ENCODE measurements at regions not wholly inside any gene's neighbourhood (a gene's known extent, or its start where the extent isn't known, plus 50 kb on each side); places are given as distances from the start of the nearest gene placed in this dataset.
"Not testable (repeated sequence)": the region's sequence is repeated elsewhere in the genome, so short reads cannot be mapped to it uniquely, and the experiment has no call there.

DNA sequence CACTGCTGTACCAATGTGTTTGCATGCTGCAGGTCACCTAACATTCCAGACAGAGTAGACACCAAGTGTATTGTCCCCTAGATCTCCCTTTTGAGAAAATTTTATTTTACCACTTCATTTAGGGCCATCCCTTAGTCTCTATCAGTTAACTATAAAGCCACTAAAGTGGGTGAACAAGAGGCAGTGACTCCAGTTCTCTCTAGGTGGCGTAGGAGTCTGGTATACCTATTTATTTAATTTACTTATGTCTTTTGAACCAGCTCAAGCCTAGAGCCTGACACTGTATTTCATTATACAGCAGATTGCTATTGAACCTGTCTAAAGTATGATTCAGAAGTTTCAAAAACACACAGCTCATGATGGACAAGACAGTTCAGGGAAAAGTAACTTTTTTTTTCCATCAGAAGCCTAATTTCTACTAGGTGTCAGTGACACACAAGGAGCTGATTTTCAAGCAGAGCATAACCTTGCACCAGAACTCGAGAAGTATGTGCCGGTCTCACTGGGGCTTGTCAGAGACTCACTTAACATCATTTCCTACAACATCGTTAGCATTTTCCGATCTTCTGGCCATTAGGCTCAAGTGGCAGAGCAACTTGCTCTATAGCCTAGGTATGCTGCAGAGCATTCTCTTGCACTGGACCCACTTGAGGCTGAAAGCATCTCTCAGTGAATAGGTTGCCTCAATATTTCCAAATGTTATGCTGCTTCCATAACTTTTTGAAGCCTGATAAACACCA is 175.4 kb downstream of the CDC14C start:
- no peak for ATAC-seq
- Histone ChIP-seq H3K9me3 (no peaks in the 10 kb centered on the region), H3K27me3 (ENCODE audit: insufficient read depth in 3 of 3, low read length in 2 of 3) (no peaks in the 10 kb centered on the region), H3K4me1 (no peaks in the 10 kb centered on the region), H3K4me3 (no peak overlapping the region), H3K36me3 (ENCODE audit: insufficient read depth in 1 of 2, low read depth in 1 of 2) (no peaks in the 10 kb centered on the region), H3K27ac (no peak overlapping the region)
- no peak for TF ChIP-seq CTCF (IDR thresholded peaks at IDR 0.05)
- intact Hi-C loops (cut with DNase I) = no loop called here
- DNase-seq = no peak
- 76 to 78% (median 78%) methylated on average over 5 of the region's 5 CpGs for WGBS, 3 donors

DNA sequence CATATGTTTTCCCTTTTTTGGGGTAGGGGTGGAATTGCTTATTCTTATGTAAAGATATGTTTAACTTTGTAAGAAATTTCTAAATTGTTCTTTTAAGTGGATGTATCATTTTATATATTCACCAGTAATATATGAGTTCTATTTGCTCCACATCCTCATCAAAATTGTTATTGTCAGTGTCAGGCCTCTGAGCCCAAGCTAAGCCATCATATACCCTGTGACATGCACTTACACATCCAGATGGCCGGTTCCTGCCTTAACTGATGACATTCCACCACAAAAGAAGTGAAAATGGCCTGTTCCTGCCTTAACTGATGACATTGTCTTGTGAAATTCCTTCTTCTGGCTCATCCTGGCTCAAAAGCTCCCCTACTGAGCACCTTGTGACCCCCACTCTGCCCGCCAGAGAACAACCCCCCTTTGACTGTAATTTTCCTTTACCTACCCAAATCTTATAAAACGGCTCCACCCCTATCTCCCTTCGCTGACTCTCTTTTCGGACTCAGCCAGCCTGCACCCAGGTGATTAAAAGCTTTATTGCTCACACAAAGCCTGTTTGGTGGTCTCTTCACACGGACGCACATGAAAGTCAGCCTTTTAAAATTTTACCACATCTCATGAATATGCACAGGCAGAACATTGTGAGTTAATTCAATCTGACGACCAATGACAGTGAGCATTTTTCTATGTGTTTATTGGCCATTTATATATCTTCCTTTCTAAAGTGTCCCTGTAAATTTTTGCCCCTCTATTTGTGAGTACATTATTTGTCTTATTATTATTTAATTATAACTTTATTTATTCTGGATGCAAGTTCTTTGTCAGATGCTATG is 176.8 kb downstream of the CDC14C start:
- WGBS, 3 donors = 26 to 27% (median 27%) methylated on average over 8 of the region's 8 CpGs
- H3K4me1 ChIP-seq; H3K4me3 ChIP-seq; H3K27ac ChIP-seq; H3K36me3 ChIP-seq (ENCODE audit: insufficient read depth in 1 of 2, low read depth in 1 of 2); intact Hi-C loops (cut with DNase I); ATAC-seq; DNase-seq; H3K9me3 ChIP-seq; H3K27me3 ChIP-seq (ENCODE audit: insufficient read depth in 3 of 3, low read length in 2 of 3): not testable (repeated sequence)

- no peaks in the 10 kb centered on the region for H3K36me3 ChIP-seq (ENCODE audit: insufficient read depth in 1 of 2, low read depth in 1 of 2)
- ATAC-seq (no peak), DNase-seq (no peak)
- TF ChIP-seq CTCF (IDR thresholded peaks at IDR 0.05) = no peak
- no peak overlapping the region for H3K4me3 ChIP-seq
- no peaks in the 10 kb centered on the region for H3K9me3 ChIP-seq
- WGBS, 3 donors = 9 to 15% (median 9%) methylated on average over 1 of the region's 1 CpG
- intact Hi-C loops (cut with DNase I) = no loop called here
- H3K27me3 ChIP-seq (ENCODE audit: insufficient read depth in 3 of 3, low read length in 2 of 3) = no peaks in the 10 kb centered on the region
- no peaks in the 10 kb centered on the region for H3K4me1 ChIP-seq
- no peak overlapping the region for H3K27ac ChIP-seq
Measured at GRCh38 chr7:49102411-49102810, 178.1 kb downstream of the CDC14C start.

DNA sequence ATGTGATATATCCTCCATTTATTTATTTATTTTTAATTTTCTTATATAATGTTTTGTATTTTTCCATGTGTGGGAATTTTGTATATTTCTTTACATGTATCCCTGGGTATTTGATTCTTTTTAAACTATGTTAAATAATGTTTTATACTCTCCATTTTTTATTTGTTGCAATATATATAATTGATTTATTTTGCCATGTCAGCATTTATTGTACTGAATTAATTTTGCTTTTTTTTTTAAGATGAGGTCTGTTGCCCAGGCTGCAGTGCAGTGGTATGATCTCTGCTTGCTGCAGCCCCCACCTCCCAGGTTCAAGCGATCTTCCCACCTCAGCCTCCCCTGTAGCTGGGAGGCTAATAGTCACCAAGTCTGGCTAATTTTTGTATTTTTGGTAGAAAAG is 187.4 kb downstream of the CDC14C start:
- Histone ChIP-seq H3K9me3 (no peaks in the 10 kb centered on the region), H3K4me3 (no peak overlapping the region), H3K27ac (no peak overlapping the region), H3K4me1 (no peaks in the 10 kb centered on the region), H3K27me3 (ENCODE audit: insufficient read depth in 3 of 3, low read length in 2 of 3) (no peaks in the 10 kb centered on the region), H3K36me3 (ENCODE audit: insufficient read depth in 1 of 2, low read depth in 1 of 2) (no peaks in the 10 kb centered on the region)
- no peak for TF ChIP-seq CTCF (IDR thresholded peaks at IDR 0.05)
- no peak for DNase-seq
- WGBS, 3 donors = 93 to 100% (median 96%) methylated on average over 1 of the region's 1 CpG
- intact Hi-C loops (cut with DNase I) = no loop called here
- no peak for ATAC-seq

GRCh38 chr7:49112222-49112621 is 187.9 kb downstream of the CDC14C start:
- Histone ChIP-seq H3K9me3 (no peaks in the 10 kb centered on the region), H3K36me3 (ENCODE audit: insufficient read depth in 1 of 2, low read depth in 1 of 2) (no peaks in the 10 kb centered on the region), H3K4me1 (no peaks in the 10 kb centered on the region), H3K4me3 (no peak overlapping the region), H3K27ac (no peak overlapping the region), H3K27me3 (ENCODE audit: insufficient read depth in 3 of 3, low read length in 2 of 3) (no peaks in the 10 kb centered on the region)
- ATAC-seq (no peak), DNase-seq (no peak)
- intact Hi-C loops (cut with DNase I) = no loop called here
- no peak for TF ChIP-seq CTCF (IDR thresholded peaks at IDR 0.05)
- WGBS, 3 donors = 50% methylated on average over 3 of the region's 3 CpGs

All from psoas muscle (tissue), 7 donors.